ENCODE measurements at regions not wholly inside any gene's neighbourhood (a gene's known extent, or its start where the extent isn't known, plus 50 kb on each side); places are given as distances from the start of the nearest gene placed in this dataset.

GRCh38 chr14:25988536-25988935, 609.3 kb downstream of the NOVA1 start:
- DNase-seq (ENCODE audit: low spot score), result no peak

GRCh38 chr14:25955772-25956171, 642.1 kb downstream of the NOVA1 start:
- DNase-seq (ENCODE audit: low spot score), result no peak

- peak; percentile 62 for DNase-seq (ENCODE audit: low spot score)
These were observed 644.2 kb downstream of the NOVA1 start for GRCh38 chr14:25953532-25954139.

GRCh38 chr14:25945746-25946145, 652.1 kb downstream of the NOVA1 start:
- no peak for DNase-seq (ENCODE audit: low spot score)

GRCh38 chr14:25944020-25944419, 653.8 kb downstream of the NOVA1 start:
- DNase-seq (ENCODE audit: low spot score), result no peak

- no peak for DNase-seq (ENCODE audit: low spot score)
These were observed 654.5 kb downstream of the NOVA1 start for GRCh38 chr14:25943329-25943728.

- DNase-seq (ENCODE audit: low spot score), result no peak
These were observed 655.7 kb downstream of the NOVA1 start for GRCh38 chr14:25942090-25942489.

- no peak for DNase-seq (ENCODE audit: low spot score)
These were observed 664.1 kb downstream of the NOVA1 start for GRCh38 chr14:25933731-25934130.

GRCh38 chr14:25929881-25930615, 667.8 kb downstream of the NOVA1 start:
- no peak for DNase-seq (ENCODE audit: low spot score)

- DNase-seq (ENCODE audit: low spot score), result no peak
These were observed 686.0 kb downstream of the NOVA1 start for GRCh38 chr14:25911831-25912230.

- DNase-seq (ENCODE audit: low spot score), result no peak
These were observed 688.6 kb downstream of the NOVA1 start for GRCh38 chr14:25909045-25909747.

- no peak for DNase-seq (ENCODE audit: low spot score)
These were observed 689.4 kb downstream of the NOVA1 start for GRCh38 chr14:25908277-25909044.

GRCh38 chr14:25904446-25904845, 693.4 kb downstream of the NOVA1 start:
- DNase-seq (ENCODE audit: low spot score), result no peak

- DNase-seq (ENCODE audit: low spot score), result no peak
These were observed 698.6 kb downstream of the NOVA1 start for GRCh38 chr14:25899197-25899596.

GRCh38 chr14:25896777-25897176, 701.1 kb downstream of the NOVA1 start:
- no peak for DNase-seq (ENCODE audit: low spot score)

GRCh38 chr14:25895740-25896139, 702.1 kb downstream of the NOVA1 start:
- DNase-seq (ENCODE audit: low spot score), result no peak

- no peak for DNase-seq (ENCODE audit: low spot score)
These were observed 710.5 kb downstream of the NOVA1 start for GRCh38 chr14:25887251-25887878.

- no peak for DNase-seq (ENCODE audit: low spot score)
These were observed 713.2 kb downstream of the NOVA1 start for GRCh38 chr14:25884657-25885056.

GRCh38 chr14:25882899-25883298, 714.9 kb downstream of the NOVA1 start:
- DNase-seq (ENCODE audit: low spot score), result no peak

- DNase-seq (ENCODE audit: low spot score), result no peak
These were observed 722.4 kb downstream of the NOVA1 start for GRCh38 chr14:25875475-25875874.

- no peak for DNase-seq (ENCODE audit: low spot score)
These were observed 728.0 kb downstream of the NOVA1 start for GRCh38 chr14:25869854-25870253.

Measured in ureter (tissue), 1 donor.